T47D (cell line): ENCODE measurements at regions not wholly inside any gene's neighbourhood (a gene's known extent, or its start where the extent isn't known, plus 50 kb on each side); places are given as distances from the start of the nearest gene placed in this dataset.

Source experiments
- DNase-seq, 2 experiments: peaks; one replicate each; pipeline versions ENCODE4 v3.0.0 to v3.0.0-alpha.2; 2011 to 2012; ENCODE audit warnings: low read depth in 1 of 2, low spot score in 1 of 2
- JUND ChIP-seq: IDR thresholded peaks from 2 replicates; pipeline ENCODE4 v1.6.1; 2012; ENCODE audit warnings: low read depth
- in situ Hi-C: cut with HindIII; loops from 2 replicates; pipeline ENCODE4 v1.10.0; 2016; ENCODE audit warnings: low sequenced_read_pairs, low pct_unique_long_range_greater_than_20kb

DNA sequence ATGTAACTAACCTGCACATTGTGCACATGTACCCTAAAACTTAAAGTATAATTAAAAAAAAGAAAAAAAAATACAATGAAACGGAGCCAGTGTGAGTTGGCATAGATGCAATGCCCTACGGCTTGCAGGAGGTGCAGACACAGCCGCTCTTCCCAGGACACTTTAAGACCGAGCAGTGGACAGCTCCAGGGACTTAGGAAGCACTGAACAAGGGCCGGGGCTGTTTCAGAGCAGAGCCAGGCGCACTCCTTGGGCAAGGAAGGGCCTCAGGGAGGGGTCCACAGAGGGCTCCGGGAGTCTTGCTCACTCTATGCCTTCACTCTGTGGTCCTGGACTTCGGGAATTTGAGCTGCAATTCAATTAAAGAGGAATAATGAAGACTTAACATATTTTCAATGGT, 355.3 kb downstream of the TCERG1L start:
- in situ Hi-C loops, result no loop called here
- no peak for TF ChIP-seq JUND
- DNase-seq, result peak in 1 of 2 experiments; percentile 10

DNA sequence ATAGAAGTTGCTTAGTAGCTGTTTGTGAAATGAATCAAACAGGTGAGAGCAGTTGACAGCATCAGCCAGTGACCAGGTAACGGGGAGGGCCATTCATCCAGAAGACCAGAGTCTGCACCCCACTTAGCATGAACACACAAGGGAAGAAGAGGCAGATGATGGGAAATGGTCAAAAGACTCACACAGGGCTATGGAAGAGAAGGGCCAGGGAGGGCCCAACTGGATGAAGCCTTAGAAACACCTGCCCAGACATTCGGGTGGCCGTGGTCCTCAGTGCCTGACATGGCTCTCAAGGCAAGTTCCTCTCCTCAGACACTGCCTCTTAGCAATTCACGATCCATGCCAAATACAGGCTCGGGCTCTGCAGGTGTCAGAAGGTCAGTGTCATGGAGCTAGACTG, 354.1 kb downstream of the TCERG1L start:
- no peak for DNase-seq
- TF ChIP-seq JUND, result no peak
- in situ Hi-C loops, result no loop called here

GRCh38 chr10:130958003-130958402, 353.5 kb downstream of the TCERG1L start:
- in situ Hi-C loops, result no loop called here
- DNase-seq, result no peak
- no peak for TF ChIP-seq JUND

DNA sequence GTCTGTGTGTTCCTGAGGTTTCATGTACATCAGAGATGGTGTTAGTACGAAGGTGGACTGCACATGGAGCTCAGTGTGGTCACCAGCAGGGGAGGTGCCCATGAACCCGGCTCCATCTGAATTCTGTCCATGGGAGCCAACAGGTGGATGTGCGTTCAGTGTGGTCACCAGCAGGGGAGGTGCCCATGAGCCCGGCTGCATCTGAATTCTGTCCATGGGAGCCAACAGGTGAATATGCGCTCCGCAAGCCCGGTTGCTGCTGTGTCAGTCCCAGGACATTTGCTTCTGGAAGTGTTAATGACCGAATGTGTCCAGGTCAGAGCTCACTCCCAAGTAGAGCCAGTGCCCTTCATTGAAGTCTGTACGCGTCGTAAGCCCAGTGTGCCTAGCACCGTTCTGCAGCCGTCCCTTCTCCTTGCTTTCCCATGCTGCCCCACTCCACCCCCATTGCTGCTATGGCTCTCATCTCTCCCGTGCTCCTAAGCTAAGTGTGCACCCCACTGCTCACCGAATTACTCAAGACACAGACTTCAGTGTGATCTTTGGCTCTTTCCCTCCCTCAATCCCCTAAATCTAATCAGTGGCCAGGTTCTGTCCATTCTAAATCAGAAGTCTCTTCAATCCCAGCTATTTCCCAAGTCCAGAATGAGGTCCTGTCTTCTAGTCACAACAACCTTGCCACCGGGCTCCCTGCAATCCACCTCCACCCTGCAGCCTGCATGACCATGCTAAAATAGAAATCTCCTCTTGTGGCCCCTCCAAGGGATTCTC, 352.4 kb downstream of the TCERG1L start:
- TF ChIP-seq JUND, result no peak
- in situ Hi-C loops, result no loop called here
- DNase-seq, result no peak

DNA sequence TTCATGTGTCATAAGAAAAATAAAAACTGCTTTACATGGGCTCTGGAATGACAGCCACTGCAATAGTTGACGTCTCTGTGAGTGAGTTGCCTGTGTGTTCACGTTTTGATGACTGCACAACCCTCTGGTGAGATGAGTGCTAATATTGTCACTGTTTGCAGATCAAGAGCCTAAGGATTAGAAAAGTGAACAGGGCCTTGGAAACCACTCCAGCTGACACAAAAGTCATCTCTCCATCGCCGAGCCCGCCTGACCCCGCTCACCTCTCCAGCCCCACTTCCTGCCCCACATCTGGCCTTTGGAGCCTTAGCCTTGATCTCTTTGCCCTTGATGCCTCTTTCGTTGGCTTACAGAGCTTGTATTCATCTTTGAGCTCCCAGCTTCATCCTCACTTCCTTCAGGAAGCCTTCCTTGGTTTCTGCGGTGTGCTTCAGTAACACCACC, 351.7 kb downstream of the TCERG1L start:
- TF ChIP-seq JUND, result no peak
- in situ Hi-C loops, result no loop called here
- no peak for DNase-seq

DNA sequence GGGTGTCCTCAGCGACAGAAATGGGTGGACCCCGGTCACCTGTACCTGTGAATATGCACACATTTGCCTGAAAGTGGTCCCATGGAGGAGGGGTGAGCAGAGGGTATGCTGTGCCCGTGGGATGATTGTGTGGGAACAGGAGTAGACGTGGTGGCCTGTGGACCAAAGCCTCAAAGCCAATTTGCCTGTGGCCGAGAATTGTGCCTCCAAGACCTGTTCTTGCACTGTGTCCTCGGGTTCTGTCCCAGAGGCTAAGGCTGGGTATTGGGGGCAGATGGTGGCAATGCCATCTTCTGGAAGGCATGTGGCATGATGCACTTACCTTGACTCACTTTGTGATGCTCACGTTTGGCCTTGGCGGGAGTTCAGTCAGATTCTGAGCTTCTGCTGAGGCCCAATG, 351.0 kb downstream of the TCERG1L start:
- TF ChIP-seq JUND, result no peak
- in situ Hi-C loops, result no loop called here
- DNase-seq, result no peak

- in situ Hi-C loops, result no loop called here
- no peak for DNase-seq
- no peak for TF ChIP-seq JUND
These were observed 349.8 kb downstream of the TCERG1L start for GRCh38 chr10:130961506-130962239.

DNA sequence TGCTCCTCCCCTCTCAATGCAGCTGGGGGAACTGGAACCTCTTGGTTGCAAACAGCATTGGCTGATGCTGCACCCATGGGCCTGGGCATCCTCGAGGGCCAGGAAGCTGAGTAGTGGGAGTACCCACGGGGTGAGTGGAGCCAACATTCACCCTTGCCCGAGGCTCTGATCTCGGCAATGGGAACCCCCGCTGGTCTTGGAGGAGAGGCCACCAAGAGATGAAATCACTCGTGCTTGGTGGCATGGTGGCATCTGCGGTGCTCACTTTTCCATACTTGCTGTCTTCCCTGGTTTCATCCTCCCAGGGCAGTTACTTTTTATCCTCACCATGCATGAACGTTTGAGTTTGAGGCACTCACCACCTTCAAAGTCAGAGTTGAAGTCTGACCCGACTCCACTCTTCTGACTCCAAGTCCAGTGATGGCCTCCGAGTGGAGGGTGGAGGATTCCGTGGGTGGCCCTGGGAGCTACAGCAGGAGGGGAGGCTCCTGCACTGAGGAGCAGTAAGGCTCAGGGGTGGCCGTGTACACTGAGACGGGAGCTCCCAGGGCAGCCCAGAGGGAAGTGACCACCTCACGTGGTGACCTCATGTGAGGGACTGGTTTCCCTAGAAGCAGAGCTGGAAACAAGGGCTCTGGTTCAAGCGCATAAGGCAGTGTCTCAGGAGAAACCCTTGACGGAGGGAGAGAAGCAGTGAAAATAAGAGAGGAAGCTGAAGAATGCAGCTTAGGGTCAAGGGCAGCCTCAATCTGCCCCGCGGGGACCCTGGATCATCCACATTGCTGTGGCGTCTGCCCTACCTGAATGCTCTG, 349.1 kb downstream of the TCERG1L start:
- in situ Hi-C loops, result no loop called here
- no peak for TF ChIP-seq JUND
- DNase-seq, result no peak

DNA sequence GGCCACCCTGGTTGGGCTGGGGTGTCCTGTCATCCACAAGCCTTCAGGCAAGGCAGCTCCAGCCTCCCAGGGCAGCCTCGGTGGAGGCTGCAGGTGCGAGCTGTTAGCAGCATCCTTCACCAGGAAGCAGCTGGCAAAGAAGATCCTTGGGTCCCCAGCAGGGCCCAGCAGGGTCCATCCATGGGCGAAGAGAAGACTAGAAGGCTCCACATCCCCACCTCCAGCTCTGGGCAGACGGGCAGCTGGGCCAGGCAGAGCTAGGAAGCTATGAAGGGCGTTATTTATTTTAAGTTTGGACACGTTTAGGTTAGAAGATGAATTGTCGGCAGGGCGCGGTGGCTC, 348.5 kb downstream of the TCERG1L start:
- no peak for TF ChIP-seq JUND
- in situ Hi-C loops, result no loop called here
- DNase-seq, result no peak

GRCh38 chr10:130963786-130964522, 347.6 kb downstream of the TCERG1L start:
- no peak for DNase-seq
- no peak for TF ChIP-seq JUND
- in situ Hi-C loops, result no loop called here

DNA sequence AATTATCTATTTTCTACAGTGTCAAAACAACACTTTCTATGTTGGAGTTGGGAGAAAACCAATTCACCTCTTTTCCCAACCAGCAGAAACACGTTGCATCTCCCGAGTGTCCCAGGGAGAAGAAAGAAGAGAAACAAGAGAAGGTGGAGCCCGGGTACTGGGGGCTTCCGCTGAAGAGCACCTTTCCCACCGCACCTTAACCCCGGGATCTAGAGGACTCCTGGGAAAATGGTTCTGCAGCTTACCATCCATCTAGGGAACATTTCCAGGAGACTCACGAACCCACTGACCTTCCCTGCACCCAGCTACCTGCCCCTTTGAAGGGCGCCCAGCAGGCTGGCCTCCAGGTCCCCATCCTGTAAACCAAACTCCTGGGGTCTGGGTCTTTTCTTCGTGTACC, 346.8 kb downstream of the TCERG1L start:
- in situ Hi-C loops, result no loop called here
- TF ChIP-seq JUND, result no peak

DNA sequence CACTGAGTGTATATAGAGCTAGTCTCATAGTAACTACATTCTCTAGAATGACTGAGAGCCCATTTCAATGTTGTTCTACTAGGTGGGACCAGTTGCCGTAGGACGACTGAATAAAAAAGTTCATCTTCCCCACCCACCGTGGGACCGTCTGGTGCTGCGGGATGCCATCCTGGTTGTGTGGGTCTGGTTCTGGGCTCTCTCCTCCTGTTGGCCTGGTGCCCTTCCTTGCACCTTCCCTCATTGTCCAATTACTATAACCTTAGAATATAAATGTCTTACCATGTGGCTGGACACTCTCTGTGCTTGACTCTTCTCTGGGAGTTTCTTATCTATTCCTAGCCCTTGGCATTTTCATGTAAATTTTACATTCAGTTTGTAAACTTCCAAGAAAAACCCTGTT, 344.4 kb downstream of the TCERG1L start:
- in situ Hi-C loops, result no loop called here
- no peak for DNase-seq
- no peak for TF ChIP-seq JUND

More for the DNA sequence above, 346.8 kb downstream of the TCERG1L start:
- no peak for DNase-seq

GRCh38 chr10:130967784-130968183, 343.7 kb downstream of the TCERG1L start:
- no peak for TF ChIP-seq JUND
- in situ Hi-C loops, result no loop called here
- no peak for DNase-seq
